ENCODE measurements at regions not wholly inside any gene's neighbourhood (a gene's known extent, or its start where the extent isn't known, plus 50 kb on each side); places are given as distances from the start of the nearest gene placed in this dataset.
A peak's percentile ranks its signal among the peaks of the same experiment; 100 is the strongest.

GRCh38 chr20:12699374-12700228 is 309.2 kb upstream of the SPTLC3 start:
- ChIA-PET POLR2A (no interaction called here), CTCF (no interaction called here)
- Mint-ChIP-seq H3K9me3 (peaks cover 13% of the 10 kb centered on the region), H3K27me3 (ENCODE audit: low read depth) (no peaks in the 10 kb centered on the region), H3K36me3 (peaks cover 6% of the 10 kb centered on the region), H3K27ac (peak overlapping the region; percentile 32; the same call in 1 of the 2 replicates), H3K4me3 (no peak overlapping the region), H3K4me1 (peaks cover 50% of the 10 kb centered on the region)
- TF ChIP-seq CREM (CRISPR knock-in tag; IDR thresholded peaks at IDR 0.05) (no peak), ATF2 (CRISPR knock-in tag; IDR thresholded peaks at IDR 0.05; ENCODE audit: borderline replicate concordance, low read depth) (no peak), AR (CRISPR knock-in tag; IDR thresholded peaks at IDR 0.05) (no peak), ARID4B (CRISPR knock-in tag; IDR thresholded peaks at IDR 0.05; ENCODE audit: borderline replicate concordance) (no peak), FOXJ3 (CRISPR knock-in tag; IDR thresholded peaks at IDR 0.05; ENCODE audit: borderline replicate concordance) (no peak), ZNF263 (CRISPR knock-in tag; IDR thresholded peaks at IDR 0.05; ENCODE audit: low read depth) (no peak), SMAD4 (CRISPR knock-in tag; IDR thresholded peaks at IDR 0.05) (no peak), MYBL2 (CRISPR knock-in tag; IDR thresholded peaks at IDR 0.05) (no peak), ZNF423 (CRISPR knock-in tag; IDR thresholded peaks at IDR 0.05) (no peak), NR2C2 (CRISPR knock-in tag; IDR thresholded peaks at IDR 0.05) (no peak), SOX15 (CRISPR knock-in tag; IDR thresholded peaks at IDR 0.05) (no peak)
- TF ChIP-seq, protein P1, sequence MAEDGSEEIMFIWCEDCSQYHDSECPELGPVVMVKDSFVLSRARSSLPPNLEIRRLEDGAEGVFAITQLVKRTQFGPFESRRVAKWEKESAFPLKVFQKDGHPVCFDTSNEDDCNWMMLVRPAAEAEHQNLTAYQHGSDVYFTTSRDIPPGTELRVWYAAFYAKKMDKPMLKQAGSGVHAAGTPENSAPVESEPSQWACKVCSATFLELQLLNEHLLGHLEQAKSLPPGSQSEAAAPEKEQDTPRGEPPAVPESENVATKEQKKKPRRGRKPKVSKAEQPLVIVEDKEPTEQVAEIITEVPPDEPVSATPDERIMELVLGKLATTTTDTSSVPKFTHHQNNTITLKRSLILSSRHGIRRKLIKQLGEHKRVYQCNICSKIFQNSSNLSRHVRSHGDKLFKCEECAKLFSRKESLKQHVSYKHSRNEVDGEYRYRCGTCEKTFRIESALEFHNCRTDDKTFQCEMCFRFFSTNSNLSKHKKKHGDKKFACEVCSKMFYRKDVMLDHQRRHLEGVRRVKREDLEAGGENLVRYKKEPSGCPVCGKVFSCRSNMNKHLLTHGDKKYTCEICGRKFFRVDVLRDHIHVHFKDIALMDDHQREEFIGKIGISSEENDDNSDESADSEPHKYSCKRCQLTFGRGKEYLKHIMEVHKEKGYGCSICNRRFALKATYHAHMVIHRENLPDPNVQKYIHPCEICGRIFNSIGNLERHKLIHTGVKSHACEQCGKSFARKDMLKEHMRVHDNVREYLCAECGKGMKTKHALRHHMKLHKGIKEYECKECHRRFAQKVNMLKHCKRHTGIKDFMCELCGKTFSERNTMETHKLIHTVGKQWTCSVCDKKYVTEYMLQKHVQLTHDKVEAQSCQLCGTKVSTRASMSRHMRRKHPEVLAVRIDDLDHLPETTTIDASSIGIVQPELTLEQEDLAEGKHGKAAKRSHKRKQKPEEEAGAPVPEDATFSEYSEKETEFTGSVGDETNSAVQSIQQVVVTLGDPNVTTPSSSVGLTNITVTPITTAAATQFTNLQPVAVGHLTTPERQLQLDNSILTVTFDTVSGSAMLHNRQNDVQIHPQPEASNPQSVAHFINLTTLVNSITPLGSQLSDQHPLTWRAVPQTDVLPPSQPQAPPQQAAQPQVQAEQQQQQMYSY (CRISPR knock-in tag; IDR thresholded peaks at IDR 0.05), result no peak
- DNase-seq (ENCODE audit: low spot score) (no peak), ATAC-seq (no peak)

Data from WTC11 (cell line).